ENCODE measurements at regions not wholly inside any gene's neighbourhood (a gene's known extent, or its start where the extent isn't known, plus 50 kb on each side); places are given as distances from the start of the nearest gene placed in this dataset.

DNA sequence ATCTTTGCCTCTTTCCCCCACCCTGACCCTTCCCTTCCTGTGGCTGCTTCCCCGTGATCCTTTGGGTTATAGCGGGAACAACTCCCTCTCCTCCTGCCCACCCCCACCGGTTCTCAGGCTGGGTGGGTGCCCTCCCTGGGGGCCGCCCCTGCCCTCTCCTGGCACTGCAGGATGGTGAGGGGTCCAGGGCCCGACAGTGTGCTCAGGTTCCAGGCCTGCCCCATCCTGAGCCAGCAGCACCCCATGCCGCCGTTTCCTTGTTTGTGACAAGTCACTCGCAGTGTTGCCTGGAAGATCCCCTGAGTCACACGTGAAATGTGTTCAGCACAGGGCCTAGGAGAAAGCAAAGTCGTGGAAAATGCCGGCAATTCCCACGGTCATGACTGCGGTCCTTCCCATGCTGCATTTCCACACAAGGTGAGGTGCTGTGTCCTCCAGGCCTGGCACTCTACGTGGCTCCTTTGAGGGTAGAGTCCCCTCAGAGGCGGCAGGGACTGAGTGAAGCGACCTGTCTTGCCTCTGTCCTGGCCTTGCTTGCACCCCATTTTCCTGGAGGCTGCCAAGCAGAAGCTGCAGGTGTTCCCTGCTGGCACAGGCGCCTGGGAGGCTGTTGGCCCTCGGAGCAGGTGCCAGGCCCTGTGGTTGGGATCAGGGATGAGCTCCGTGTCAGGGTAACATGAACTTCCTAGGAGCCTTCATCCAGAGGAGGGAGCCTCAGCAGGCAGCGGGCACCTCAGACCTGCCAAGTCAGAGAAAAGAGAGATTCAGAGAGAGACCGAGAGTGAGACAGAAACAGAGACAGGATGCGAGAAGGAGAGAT is 80.5 kb upstream of the LINC01488 start:
- Mint-ChIP-seq H3K27ac (no peak overlapping the region), H3K4me3 (no peak overlapping the region), H3K27me3 (ENCODE audit: insufficient read depth) (peaks cover 4% of the 10 kb centered on the region), H3K9me3 (peaks cover 20% of the 10 kb centered on the region), H3K4me1 (peaks cover 6% of the 10 kb centered on the region), H3K36me3 (ENCODE audit: low read depth) (no peaks in the 10 kb centered on the region)
- H3K27me3 ChIP-seq (ENCODE audit: control insufficient read depth, insufficient read depth, low read length, poor library complexity, severe bottlenecking), result no peaks in the 10 kb centered on the region
- peaks cover 8% of the 10 kb centered on the region for H3K9me3 ChIP-seq (ENCODE audit: control insufficient read depth, low read length)
- TF ChIP-seq, protein P1, sequence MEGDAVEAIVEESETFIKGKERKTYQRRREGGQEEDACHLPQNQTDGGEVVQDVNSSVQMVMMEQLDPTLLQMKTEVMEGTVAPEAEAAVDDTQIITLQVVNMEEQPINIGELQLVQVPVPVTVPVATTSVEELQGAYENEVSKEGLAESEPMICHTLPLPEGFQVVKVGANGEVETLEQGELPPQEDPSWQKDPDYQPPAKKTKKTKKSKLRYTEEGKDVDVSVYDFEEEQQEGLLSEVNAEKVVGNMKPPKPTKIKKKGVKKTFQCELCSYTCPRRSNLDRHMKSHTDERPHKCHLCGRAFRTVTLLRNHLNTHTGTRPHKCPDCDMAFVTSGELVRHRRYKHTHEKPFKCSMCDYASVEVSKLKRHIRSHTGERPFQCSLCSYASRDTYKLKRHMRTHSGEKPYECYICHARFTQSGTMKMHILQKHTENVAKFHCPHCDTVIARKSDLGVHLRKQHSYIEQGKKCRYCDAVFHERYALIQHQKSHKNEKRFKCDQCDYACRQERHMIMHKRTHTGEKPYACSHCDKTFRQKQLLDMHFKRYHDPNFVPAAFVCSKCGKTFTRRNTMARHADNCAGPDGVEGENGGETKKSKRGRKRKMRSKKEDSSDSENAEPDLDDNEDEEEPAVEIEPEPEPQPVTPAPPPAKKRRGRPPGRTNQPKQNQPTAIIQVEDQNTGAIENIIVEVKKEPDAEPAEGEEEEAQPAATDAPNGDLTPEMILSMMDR (conservative IDR thresholded peaks at IDR 0.05), result no peak
- no peaks in the 10 kb centered on the region for H3K4me1 ChIP-seq (ENCODE audit: control insufficient read depth, insufficient read depth, low read length)
- WGBS, 2 experiments (ENCODE audit: insufficient coverage in 1 of 2, insufficient read length in 1 of 2), result 86 to 98% methylated on average over 14 to 22 of the region's 22 CpGs
- no peak overlapping the region for H3K9ac ChIP-seq (ENCODE audit: extremely low read depth, low read length, poor library complexity, severe bottlenecking)
- no peaks in the 10 kb centered on the region for H3K36me3 ChIP-seq (ENCODE audit: control insufficient read depth, insufficient read depth, low read length)
- no peak for DNase-seq
- H3K27ac ChIP-seq (ENCODE audit: low read depth, low read length), result no peak overlapping the region
- H3K4me3 ChIP-seq (ENCODE audit: low read length), result no peak overlapping the region

DNA sequence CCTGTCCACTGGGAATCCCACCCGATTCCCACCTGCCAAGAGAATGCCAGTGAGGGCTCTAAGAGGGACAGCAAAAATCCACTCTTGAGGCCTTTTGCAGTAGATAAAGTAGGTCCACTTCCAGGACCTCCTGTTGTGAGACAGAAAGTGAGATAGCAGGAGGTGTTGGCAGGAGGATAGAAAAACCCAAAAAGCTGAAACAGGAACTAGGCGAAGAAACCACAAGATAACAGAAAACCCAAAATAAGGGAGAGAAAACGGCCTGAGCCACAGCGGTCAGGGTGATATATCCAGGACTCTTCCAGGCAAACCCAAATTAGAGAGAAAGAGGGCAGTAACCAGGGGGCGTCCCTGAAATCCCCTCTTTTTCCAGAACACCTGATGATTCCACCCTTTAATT is 79.7 kb upstream of the LINC01488 start:
- peaks cover 6% of the 10 kb centered on the region for H3K4me1 Mint-ChIP-seq
- DNase-seq, result no peak
- 88 to 96% methylated on average over 5 of the region's 5 CpGs for WGBS, 2 experiments (ENCODE audit: insufficient coverage in 1 of 2, insufficient read length in 1 of 2)
- H3K9me3 Mint-ChIP-seq, result peaks cover 19% of the 10 kb centered on the region
- Histone ChIP-seq H3K36me3 (ENCODE audit: control insufficient read depth, insufficient read depth, low read length) (no peaks in the 10 kb centered on the region), H3K27ac (ENCODE audit: low read depth, low read length) (no peak overlapping the region), H3K9ac (ENCODE audit: extremely low read depth, low read length, poor library complexity, severe bottlenecking) (no peak overlapping the region), H3K4me1 (ENCODE audit: control insufficient read depth, insufficient read depth, low read length) (no peaks in the 10 kb centered on the region), H3K9me3 (ENCODE audit: control insufficient read depth, low read length) (peaks cover 8% of the 10 kb centered on the region), H3K27me3 (ENCODE audit: control insufficient read depth, insufficient read depth, low read length, poor library complexity, severe bottlenecking) (no peaks in the 10 kb centered on the region), H3K4me3 (ENCODE audit: low read length) (no peak overlapping the region)
- H3K36me3 Mint-ChIP-seq (ENCODE audit: low read depth), result no peaks in the 10 kb centered on the region
- TF ChIP-seq, protein P1 (conservative IDR thresholded peaks at IDR 0.05), result no peak
- H3K4me3 Mint-ChIP-seq, result no peak overlapping the region
- no peak overlapping the region for H3K27ac Mint-ChIP-seq
- peaks cover 4% of the 10 kb centered on the region for H3K27me3 Mint-ChIP-seq (ENCODE audit: insufficient read depth)

GRCh38 chr11:69402251-69402887 is 79.1 kb upstream of the LINC01488 start:
- H3K27me3 ChIP-seq (ENCODE audit: control insufficient read depth, insufficient read depth, low read length, poor library complexity, severe bottlenecking), result no peaks in the 10 kb centered on the region
- Mint-ChIP-seq H3K9me3 (peaks cover 14% of the 10 kb centered on the region), H3K36me3 (ENCODE audit: low read depth) (no peaks in the 10 kb centered on the region), H3K27me3 (ENCODE audit: insufficient read depth) (peaks cover 4% of the 10 kb centered on the region), H3K27ac (no peak overlapping the region), H3K4me1 (peaks cover 6% of the 10 kb centered on the region), H3K4me3 (no peak overlapping the region)
- H3K9ac ChIP-seq (ENCODE audit: extremely low read depth, low read length, poor library complexity, severe bottlenecking), result no peak overlapping the region
- 47 to 67% methylated on average over 3 to 4 of the region's 4 CpGs for WGBS, 2 experiments (ENCODE audit: insufficient coverage in 1 of 2, insufficient read length in 1 of 2)
- H3K4me1 ChIP-seq (ENCODE audit: control insufficient read depth, insufficient read depth, low read length), result no peaks in the 10 kb centered on the region
- no peak overlapping the region for H3K27ac ChIP-seq (ENCODE audit: low read depth, low read length)
- TF ChIP-seq, protein P1 (conservative IDR thresholded peaks at IDR 0.05), result no peak
- no peak for DNase-seq
- peaks cover 8% of the 10 kb centered on the region for H3K9me3 ChIP-seq (ENCODE audit: control insufficient read depth, low read length)
- no peaks in the 10 kb centered on the region for H3K36me3 ChIP-seq (ENCODE audit: control insufficient read depth, insufficient read depth, low read length)
- no peak overlapping the region for H3K4me3 ChIP-seq (ENCODE audit: low read length)

Measured in endodermal cell (in vitro differentiated cells).